ENCODE measurements at regions not wholly inside any gene's neighbourhood (a gene's known extent, or its start where the extent isn't known, plus 50 kb on each side); places are given as distances from the start of the nearest gene placed in this dataset.

GRCh38 chr1:73874806-73875205 is 323.2 kb downstream of the LRRIQ3 start:
- no peak overlapping the region for H3K27ac ChIP-seq
- H3F3A ChIP-seq (ENCODE audit: insufficient read depth, low read depth): no peaks in the 10 kb centered on the region
- H3K79me2 ChIP-seq (ENCODE audit: low read depth): no peaks in the 10 kb centered on the region
- no peaks in the 10 kb centered on the region for H3K36me3 ChIP-seq (ENCODE audit: low read depth)
- no peaks in the 10 kb centered on the region for H3K9me3 ChIP-seq (ENCODE audit: insufficient read depth, low read depth)
- no peak overlapping the region for H3K4me2 ChIP-seq
- BruUV-seq (replicated peaks): no TSS peak
- no peaks in the 10 kb centered on the region for H3K9me2 ChIP-seq (ENCODE audit: insufficient read depth)
- POLR2A ChIA-PET (ENCODE audit: unreplicated experiment): no interaction called here
- no peaks in the 10 kb centered on the region for H3K4me1 ChIP-seq (replicated peaks; ENCODE audit: insufficient read depth)
- no peak for DNase-seq
- no peaks in the 10 kb centered on the region for H3K27me3 ChIP-seq (ENCODE audit: insufficient read depth, low read depth)
- no peaks in the 10 kb centered on the region for H4K20me1 ChIP-seq (ENCODE audit: insufficient read depth)
- TF ChIP-seq CTCF (conservative IDR thresholded peaks at IDR 0.05) (no peak), EZH2 (IDR thresholded peaks at IDR 0.05; ENCODE audit: low read depth) (no peak)
- CTCF ChIA-PET: no interaction called here
- no peak overlapping the region for H3K4me3 ChIP-seq
- no peak overlapping the region for H2AFZ ChIP-seq
- intact Hi-C loops (cut with micrococcal nuclease; ENCODE audit: unreplicated experiment): no loop called here

- intact Hi-C loops (cut with micrococcal nuclease; ENCODE audit: unreplicated experiment): no loop called here
- H3K4me2 ChIP-seq: no peak overlapping the region
- DNase-seq: no peak
- H3K36me3 ChIP-seq (ENCODE audit: low read depth): no peaks in the 10 kb centered on the region
- no peaks in the 10 kb centered on the region for H3K9me2 ChIP-seq (ENCODE audit: insufficient read depth)
- ChIA-PET CTCF (no interaction called here), POLR2A (ENCODE audit: unreplicated experiment) (no interaction called here)
- no peak overlapping the region for H3K4me3 ChIP-seq
- H3F3A ChIP-seq (ENCODE audit: insufficient read depth, low read depth): no peaks in the 10 kb centered on the region
- H3K27ac ChIP-seq: no peak overlapping the region
- H3K9me3 ChIP-seq (ENCODE audit: insufficient read depth, low read depth): no peaks in the 10 kb centered on the region
- H3K27me3 ChIP-seq (ENCODE audit: insufficient read depth, low read depth): no peaks in the 10 kb centered on the region
- no peaks in the 10 kb centered on the region for H4K20me1 ChIP-seq (ENCODE audit: insufficient read depth)
- H3K4me1 ChIP-seq (replicated peaks; ENCODE audit: insufficient read depth): no peaks in the 10 kb centered on the region
- H3K79me2 ChIP-seq (ENCODE audit: low read depth): no peaks in the 10 kb centered on the region
- TF ChIP-seq CTCF (conservative IDR thresholded peaks at IDR 0.05): no peak
- no peak for TF ChIP-seq EZH2 (IDR thresholded peaks at IDR 0.05; ENCODE audit: low read depth)
- BruUV-seq (replicated peaks): no TSS peak
- no peak overlapping the region for H2AFZ ChIP-seq
Observed at GRCh38 chr1:73868810-73869336, 329.1 kb downstream of the LRRIQ3 start.

GRCh38 chr1:73862355-73862754 is 335.6 kb downstream of the LRRIQ3 start:
- no peak for DNase-seq
- BruUV-seq (replicated peaks): no TSS peak

More at GRCh38 chr1:73862355-73862754, 335.6 kb downstream of the LRRIQ3 start:
- CTCF ChIA-PET: no interaction called here
- Histone ChIP-seq H2AFZ (no peak overlapping the region; the same call in 1 of the 2 replicates), H3K4me2 (no peak overlapping the region), H3K9me3 (ENCODE audit: insufficient read depth, low read depth) (no peaks in the 10 kb centered on the region), H3K79me2 (ENCODE audit: low read depth) (no peaks in the 10 kb centered on the region), H3K9me2 (ENCODE audit: insufficient read depth) (no peaks in the 10 kb centered on the region), H3K27ac (no peak overlapping the region), H3K4me1 (replicated peaks; ENCODE audit: insufficient read depth) (no peaks in the 10 kb centered on the region), H3K4me3 (no peak overlapping the region), H3F3A (ENCODE audit: insufficient read depth, low read depth) (no peaks in the 10 kb centered on the region), H3K27me3 (ENCODE audit: insufficient read depth, low read depth) (no peaks in the 10 kb centered on the region), H4K20me1 (ENCODE audit: insufficient read depth) (no peaks in the 10 kb centered on the region), H3K36me3 (ENCODE audit: low read depth) (no peaks in the 10 kb centered on the region)
- TF ChIP-seq CTCF (conservative IDR thresholded peaks at IDR 0.05) (no peak), EZH2 (IDR thresholded peaks at IDR 0.05; ENCODE audit: low read depth) (no peak)
- intact Hi-C loops (cut with micrococcal nuclease; ENCODE audit: unreplicated experiment): no loop called here
- POLR2A ChIA-PET (ENCODE audit: unreplicated experiment): no interaction called here

Measured in PC-9 (cell line).